NCI-H1417 (cell line): ENCODE measurements at regions not wholly inside any gene's neighbourhood (a gene's known extent, or its start where the extent isn't known, plus 50 kb on each side); places are given as distances from the start of the nearest gene placed in this dataset.

ENCODE experiments used
- DNase-seq, 3 experiments: peaks; one replicate each; lab custom pipeline; 2025; lab: John Stamatoyannopoulos, UW

DNA sequence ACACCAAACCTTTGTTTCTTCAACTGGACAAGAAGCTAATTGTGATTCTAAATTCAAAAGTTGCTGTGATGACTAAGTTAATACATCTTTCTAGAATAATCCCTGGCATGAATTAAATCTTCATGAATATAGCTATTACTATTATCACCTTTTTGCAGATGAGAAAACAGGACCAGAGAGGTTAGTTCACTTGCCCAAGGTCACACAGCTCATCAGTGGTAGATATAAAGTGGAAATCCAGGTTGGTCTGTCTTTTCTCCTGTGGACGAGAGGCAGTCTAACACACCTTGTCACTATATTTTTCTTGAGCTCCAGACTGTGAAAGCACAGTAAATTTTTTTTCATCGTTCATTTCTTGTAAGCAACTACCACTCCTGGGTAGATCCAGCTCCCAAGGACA, 247.6 kb upstream of the LRTM1 start:
- no peak for DNase-seq

DNA sequence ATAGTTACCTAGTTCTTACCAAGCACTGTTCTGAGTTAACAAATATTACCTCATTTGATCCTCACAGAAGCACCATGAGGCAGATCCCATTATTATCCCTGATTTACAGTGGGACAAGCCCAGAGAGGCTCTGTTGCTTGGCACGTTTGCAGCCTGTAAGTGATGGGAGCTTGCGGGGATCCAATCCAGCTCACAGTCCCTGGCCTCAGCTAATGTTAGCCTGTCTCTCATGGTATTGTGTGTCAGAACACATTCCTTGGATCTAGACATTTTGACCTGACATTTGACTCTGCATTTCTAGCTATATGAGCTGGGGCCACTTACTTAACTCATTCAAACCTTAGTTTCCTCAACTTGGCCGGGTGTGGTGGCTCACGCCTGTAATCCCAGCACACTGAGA, 246.9 kb upstream of the LRTM1 start:
- no peak for DNase-seq

DNA sequence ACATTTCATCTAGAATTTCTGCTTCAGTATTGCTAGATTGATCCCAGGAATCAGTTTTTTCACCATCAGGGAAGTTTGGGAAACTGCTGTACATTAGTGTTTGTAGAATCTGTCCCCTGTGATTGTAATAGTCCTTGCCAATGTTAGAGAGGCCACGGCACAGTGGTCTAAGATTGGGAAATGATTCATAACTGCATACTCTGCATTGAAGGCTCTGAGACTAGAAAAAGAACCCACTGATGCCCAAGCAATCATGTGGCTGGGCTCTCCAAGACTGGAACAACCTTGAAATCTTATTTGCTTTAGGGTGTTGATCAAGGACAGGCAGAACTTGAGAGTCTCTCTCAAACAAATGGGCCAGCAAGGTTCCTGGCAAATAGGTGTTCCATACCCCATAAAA, 245.6 kb upstream of the LRTM1 start:
- no peak for DNase-seq

DNA sequence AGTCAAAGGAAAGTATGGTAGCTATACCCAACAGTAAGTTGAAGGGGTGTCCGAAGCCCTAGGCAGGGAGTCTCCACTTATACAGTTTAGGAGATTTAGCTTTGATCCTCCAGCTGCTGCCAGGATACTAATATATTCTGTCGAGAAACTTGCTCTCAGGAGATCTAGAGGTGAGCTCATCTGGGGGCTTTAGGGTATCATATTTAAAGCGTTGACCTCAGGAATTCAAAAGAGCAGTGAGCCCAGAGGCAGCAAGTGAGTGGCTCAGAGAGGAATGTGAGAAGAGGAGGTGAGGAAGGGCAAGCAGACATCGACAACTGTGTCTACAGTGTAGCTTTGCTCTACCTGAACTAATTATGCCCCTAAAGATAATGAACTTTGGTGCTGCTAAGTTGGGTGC, 245.1 kb upstream of the LRTM1 start:
- DNase-seq: no peak

DNA sequence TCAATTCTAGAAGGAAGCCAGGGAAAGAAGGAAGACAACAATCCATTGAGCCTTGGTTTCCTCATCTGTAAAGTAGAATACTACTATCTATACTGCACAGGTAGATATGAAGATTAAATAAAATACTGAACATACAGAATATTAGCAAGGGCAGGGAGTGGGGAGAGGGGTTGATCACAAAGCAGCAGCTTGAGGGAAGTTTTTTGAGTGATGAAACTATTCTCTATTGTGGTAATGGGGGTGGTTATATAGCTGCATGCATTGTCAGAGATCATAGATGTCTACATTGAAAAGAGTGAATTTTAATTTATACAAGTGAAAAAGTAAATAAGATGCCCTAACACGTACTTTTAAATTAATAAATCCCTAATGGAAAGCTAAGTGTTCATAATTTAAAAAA, 242.6 kb upstream of the LRTM1 start:
- DNase-seq: no peak

DNA sequence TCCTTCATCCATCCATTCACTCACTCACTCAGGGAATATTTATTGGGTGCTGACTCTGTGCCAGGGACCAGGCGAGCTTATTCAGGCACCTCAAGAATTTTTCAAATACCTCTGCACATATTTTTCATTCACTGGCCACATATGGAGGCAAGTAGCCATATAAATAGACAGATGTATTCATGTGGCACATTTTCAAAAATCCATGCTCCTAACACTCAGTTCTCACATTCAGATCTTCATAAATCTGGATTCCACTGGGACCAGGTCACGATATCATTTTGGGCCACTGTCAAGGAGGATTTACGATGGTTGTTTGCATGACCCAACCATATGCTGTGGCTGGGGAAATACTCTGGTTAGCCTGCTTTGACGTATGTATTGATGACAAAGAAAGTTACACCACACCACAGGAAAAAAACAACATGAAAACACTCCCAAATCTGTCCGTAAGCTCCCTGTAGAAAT, 241.8 kb upstream of the LRTM1 start:
- DNase-seq: no peak

DNA sequence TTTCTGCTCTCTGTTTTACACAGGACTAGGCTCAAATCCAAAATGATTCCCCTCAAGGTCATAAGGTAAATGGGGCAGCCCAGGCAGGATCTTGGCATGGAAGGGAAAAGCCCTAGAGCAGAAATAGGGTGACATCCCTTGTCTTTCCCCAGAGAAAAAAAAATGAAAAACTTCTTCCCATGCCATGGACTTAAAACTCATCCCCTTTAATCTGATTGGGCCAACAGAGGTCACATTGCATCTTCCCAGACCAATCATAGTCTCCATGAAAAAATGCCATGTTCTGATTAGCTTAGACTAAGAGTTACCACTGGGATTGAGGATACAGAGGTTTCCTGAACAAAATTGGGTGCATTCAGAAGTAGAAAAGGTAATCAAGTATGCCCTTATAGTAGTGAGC, 241.3 kb upstream of the LRTM1 start:
- DNase-seq: no peak

DNA sequence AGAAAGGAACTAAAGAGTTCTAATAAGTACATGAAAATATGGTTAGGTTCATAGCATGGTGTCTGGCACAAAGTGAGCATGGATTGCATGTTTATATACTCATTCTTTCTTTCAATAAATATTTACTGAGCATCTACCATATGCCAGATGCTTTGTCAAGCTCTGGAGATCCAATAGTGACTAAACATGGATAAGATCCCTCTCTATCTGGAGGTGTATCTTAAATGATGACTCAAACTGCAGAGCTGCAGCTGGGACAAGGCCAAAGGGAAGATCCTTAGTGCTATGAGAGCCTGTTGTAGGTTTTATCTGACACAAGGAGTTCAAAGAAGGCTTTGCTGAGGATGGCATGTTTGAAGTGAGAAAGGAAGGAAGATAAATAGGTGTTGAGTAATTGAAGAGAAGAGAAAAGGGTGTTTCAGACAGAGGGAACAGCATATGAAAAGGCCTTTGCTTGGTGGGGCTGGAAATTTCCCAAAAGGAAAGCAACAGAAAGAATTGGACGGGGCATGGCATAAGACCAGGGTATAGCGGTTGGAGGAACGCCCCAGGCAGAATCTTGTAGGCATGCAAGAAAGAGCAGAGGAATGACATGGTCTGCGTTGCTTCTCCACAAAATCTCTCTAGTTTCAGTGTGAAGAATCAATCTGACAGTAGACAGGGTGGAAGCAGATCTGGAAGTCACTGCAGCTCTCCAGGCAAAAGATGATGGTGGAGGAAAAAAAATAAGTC, 239.9 kb upstream of the LRTM1 start:
- no peak for DNase-seq

DNA sequence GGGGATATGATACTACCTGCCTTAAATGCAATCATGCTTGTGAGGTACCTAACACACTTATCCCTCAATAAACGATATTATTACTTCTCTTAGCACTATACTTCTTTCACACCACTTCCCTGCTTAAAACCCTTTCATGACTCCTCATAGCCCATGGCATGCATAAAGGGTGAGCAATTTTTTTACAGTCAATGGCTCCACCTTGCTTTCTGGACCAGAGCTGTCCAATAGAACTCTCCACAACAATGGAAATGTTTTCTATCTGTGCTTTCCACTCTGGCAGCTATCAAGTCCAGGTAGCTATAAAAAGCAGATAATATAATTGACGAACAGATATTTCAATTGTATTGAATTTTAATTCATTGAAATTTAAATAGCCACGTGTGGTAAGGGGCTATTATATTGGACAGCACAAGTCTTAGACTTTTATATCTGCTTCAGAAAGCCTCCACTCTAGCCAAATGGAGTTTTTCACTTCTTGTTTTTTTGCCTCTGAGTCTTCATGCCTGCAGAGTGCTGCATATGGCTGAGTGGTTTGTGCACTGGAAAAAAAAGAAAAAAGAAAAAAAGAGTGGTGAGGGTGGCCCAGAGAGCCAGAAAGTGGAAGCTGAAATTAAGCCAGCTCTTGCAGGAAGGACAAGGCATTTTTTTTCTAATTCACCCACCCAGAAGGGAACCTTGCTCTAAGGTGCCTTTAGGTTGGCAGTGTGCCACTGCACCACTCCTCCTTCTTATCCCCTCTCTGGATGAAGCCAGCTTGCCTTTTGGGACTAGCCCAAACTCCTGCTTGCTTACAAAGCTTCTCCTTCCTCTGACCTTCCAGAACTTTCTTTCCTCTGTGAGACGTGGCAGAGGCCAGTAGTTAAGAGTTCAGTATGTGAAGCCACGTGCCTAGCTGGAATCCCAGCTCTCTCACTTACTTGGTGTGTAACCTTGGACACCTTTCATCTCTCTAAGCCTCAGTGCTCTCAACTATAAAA, 239.0 kb upstream of the LRTM1 start:
- DNase-seq: no peak

DNA sequence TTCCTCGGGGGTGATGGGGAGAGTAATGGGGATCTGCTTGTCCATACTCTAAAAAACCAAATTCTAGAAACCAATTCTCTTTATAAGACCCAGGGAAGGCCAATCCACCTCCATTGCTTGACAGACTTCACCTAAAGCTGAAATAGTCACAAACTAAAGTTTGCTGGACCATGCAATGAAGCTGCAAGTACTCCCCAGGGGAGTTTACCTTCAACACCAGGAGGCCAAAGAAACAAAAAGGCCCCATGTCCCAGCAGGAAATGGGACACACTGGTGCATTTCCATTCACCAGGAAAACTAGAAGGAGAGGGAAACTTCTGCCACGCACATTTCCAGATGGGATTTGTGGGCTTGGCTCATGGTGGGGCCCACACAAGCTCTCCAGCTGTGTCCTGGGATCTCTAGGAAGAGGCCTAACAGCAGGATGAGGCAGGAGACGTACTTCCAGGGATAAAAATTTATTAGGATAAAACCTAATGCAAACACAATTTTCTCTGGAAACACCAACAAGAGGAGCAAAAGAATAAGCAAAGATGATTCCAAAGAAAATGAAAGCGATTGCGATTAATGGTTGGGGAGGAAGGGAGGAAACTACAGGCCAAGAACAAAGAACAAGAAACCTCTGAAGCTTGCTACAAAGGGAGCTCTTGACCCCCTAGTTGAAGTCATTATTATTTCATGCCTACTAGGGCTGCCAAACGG, 238.0 kb upstream of the LRTM1 start:
- DNase-seq: no peak

DNA sequence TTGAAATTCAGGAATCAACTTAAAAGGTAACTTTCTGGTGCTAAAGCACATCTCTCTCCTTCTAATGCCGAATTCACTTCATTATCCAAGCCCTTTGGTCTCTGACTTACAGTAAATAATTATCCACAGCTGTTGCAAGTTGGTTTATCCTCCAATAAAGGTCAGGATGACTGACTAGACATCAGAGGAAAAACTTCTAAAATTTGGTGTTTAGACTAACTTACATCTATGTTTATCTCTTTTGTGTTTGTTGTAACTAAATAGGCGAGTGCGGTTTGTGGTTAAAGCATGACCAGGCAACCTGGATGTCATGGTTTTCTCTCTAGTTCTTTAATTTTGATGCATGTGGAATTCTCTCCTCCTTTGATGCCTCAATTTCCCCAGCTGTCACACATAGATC, 237.4 kb upstream of the LRTM1 start:
- DNase-seq: no peak

DNA sequence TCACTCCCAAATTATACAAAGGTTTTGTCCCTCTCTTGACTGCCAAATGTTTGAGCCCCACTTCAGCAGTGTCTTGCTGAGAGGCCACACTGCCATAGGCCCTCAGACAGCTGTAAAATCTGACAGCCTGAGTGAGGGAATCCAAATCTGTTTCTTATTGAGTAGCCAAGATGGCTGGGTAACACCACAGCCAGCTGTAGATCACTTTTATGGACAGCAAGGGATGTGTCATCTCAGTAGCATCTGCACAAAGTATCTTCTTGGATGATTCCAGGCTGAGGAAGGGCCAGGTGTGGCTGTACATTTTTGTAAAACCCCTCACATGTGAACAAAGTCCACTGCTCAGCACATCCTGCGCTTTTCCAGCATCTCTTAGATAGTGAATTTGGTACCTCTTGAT, 237.0 kb upstream of the LRTM1 start:
- DNase-seq: no peak

DNA sequence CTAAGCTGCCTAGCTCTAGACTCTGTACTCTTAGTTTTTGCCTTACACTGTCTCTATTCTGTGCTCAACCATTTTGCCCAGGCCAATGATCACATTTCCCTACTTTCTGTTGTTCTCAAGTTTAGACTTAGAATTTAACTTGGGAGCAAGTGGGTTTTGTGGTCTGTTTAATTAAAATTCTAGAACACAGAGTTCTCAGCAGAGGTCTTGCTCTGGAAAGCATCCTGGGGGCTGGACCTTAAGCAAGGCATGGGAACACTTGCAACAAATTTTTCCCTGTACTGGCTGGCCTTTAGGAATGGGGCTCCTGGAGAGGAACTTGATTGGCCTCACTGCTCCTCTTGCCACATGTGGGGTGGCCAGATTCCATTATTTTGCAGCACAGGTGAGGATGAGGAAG, 236.3 kb upstream of the LRTM1 start:
- DNase-seq: no peak

DNA sequence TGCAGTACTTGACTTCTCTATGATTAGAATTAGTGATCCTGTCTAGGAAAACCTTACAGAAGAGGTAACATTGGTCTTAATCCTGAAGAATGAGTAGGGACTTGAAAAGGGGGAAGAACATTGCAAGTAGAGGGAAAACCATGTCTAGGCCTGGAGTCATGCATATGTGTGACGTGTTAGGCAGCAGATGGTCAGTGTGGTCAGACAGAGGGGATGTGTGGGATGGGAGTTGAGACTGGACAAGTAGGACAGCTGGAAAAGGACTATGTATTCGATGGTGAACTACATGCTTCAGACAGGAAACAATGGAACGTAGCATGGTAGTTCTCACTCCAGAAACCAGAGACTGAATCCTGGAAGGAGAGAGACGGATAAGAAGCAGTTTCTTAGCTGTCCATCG, 235.6 kb upstream of the LRTM1 start:
- DNase-seq: no peak

DNA sequence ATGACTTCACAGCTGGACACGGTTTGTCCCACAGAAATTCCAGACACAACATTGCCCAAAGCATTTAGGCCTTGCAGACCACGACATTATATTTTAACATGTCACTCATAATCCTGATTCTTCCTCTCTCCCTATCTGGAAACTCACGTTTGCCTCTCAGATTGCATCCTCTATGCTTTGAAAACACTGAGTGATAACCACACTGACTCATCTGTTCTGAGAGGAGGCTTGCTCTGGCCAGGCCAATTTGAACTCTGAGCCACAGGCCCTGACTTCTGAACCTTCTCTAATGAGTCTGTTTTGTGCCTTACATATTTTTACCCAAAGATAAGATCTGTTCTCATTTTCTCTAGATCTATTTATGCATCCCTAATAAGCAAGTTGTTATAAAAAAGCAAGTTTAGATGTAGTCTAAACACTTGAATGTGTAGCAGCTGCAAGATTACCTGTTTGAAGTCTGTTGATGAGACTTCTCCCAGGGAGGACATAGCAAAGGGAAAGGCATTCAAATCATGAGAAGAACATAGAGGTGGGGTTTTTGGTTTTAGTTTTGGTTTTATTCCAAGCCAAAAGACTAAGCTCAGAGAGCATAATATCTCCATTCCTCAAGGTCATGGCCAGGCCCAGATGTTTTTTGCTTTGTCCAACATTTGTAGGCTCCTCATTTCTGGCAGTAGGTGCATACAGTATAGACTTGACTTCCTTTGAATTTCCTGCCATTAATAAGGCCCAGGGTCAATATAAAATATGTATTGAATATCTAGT, 234.4 kb upstream of the LRTM1 start:
- no peak for DNase-seq

DNA sequence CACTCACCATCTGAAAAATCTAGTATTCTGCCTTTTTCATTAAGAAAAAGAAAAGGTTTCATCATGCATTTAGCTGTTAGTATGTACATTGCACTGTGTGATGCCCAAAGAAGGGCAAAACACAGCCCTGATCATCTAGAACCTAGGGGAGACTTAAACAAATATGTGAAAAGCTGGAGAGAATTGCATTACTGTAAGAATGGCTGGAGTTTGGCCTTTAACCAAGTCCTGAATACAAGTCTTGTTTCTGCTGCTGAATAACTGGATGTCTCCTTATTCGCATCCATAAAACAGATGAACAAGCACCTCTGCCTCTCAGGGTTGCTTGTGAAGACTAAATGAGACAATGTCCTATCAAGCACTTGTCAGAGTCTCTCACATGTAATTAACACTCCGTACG, 233.4 kb upstream of the LRTM1 start:
- no peak for DNase-seq

DNA sequence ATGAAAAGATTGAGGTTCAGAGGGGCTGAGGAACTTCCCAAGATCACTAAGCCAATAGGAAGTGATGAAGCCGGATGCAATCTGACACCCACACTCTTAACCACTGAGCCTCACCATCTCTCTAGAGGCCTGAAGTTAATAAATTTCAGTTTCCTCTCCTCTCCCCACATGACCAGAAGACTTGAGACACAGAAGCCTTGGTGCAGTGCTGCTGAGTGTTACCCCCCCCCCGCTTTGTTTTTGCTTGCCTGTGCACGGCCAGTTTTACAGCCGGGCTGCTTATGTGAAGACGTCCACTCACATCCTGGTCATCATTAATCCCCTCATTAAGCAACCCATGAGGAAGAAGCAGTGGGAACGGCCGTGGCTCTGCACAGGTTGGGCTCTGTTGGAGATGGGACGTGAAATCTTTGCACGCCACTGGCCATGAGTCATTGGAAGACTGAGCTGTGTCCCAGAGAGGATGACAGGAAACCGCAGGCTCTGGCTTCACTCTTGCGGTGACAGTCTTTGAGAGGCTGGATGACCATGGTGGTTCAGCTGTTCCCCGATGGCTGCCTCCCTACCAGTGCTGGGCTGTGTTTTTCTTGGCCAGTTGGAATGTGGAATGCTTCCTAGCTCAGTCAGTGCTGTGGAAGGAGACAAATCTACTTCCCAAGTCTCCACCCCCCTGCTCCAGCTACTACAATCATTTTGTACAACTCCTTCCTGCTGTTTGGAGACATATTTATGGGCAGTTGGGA, 232.6 kb upstream of the LRTM1 start:
- DNase-seq: no peak

DNA sequence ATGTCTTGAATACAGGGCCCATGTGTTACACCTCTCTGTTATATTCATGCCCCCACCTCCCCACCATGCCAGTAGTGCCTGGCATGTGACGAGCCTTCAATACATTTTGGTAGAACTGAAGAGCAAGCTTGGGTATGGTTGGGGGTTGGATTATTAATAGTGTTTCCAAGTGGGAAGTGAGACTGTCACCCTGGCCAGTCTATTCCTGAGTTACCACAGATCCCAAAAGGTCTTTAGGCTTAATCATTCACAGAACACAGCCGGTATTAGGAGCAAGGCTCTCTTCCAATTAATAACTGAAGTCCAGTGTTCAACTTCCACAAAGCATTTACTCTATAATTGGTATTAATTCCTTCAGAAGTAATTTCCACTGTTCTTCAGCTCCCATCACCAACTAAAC, 231.9 kb upstream of the LRTM1 start:
- no peak for DNase-seq

DNA sequence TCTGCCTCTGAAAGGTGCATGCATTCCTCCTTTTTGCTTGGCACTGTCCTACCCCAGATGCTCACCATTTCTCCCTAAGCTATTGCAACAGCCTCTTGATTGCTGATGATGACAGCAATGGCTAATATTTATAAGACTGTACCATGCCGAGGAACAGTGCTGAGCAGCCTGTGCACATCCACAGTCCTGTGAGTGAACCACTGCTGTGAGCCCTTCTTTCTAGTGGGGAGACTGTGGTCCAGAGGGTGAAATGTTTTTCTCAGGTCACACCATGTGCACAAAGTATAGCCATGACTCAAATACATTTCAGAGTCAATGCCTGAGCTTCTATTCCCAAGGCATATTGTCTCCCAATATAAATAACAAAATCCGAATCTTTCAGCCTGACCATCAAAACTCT, 231.2 kb upstream of the LRTM1 start:
- no peak for DNase-seq

DNA sequence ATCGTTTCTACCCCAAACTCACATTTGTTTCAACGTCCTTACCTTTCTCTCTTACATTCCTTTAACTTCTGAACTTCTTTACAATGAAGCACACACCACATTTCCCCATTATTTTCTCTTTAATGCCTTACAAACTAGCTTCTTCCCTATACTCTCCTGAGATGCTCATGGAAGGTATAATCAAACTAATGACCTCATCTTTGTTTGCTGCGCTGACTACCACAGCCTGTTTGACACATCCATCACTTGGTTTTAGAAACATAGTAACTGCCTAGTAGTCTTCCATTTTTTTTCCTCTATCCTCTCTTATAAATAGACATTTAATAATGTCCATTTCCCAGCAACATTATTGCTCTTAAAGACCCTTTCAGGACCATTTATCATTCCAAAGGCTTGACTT, 230.5 kb upstream of the LRTM1 start:
- no peak for DNase-seq

DNA sequence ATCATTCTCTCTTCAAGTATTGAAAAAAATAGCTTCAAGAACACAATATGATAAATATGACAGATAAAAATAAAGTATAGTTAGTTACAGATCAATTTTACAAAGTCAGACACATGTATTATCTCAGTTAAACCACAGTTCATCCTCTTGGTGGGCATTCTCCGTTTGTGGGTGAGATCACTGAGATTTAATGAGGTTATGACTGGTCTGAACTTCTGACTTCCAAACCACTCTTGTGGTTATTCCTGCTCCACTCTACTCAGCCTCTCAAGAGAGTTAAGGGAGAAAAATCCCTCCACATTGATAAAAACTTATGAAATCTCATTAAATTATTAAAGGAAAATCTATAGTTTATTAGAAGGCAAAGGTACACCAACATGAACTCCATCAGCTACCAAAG, 229.9 kb upstream of the LRTM1 start:
- no peak for DNase-seq
